Activated naive CD4-positive, alpha-beta T cell treated with anti-CD3 and anti-CD28 coated beads, Interleukin-2, amount 50 U/mL, for 72 hours (primary cell): ENCODE measurements at regions not wholly inside any gene's neighbourhood (a gene's known extent, or its start where the extent isn't known, plus 50 kb on each side); places are given as distances from the start of the nearest gene placed in this dataset.
"Not testable (repeated sequence)": the region's sequence is repeated elsewhere in the genome, so short reads cannot be mapped to it uniquely, and the experiment has no call there.

Experiments used
- ATAC-seq, 2 donors: fragments of 150-1000 bp; cut with Tn5 transposase; 2 replicates each; pipeline ENCODE4 v1.10.0; 2021; ENCODE audit warnings: mild to moderate bottlenecking in 2 of 2, moderate library complexity in 2 of 2
- DNase-seq, 2 donors: peaks; one replicate each; pipeline ENCODE4 v3.0.0; 2021 to 2022; ENCODE audit warnings: low spot score in 2 of 2
- H3K27ac Mint-ChIP-seq, 2 donors: one replicate each; pipeline ENCODE4 v1.8.0; 2022; ENCODE audit warnings: mild to moderate bottlenecking in 2 of 2, mixed read lengths in 2 of 2
- H3K36me3 Mint-ChIP-seq, 2 donors: one replicate each; pipeline ENCODE4 v1.8.0; 2022; ENCODE audit warnings: mixed read lengths in 2 of 2
- H3K9me3 Mint-ChIP-seq, 2 donors: one replicate each; pipeline ENCODE4 v1.8.0; 2022; ENCODE audit warnings: mixed read lengths in 2 of 2

- not testable (repeated sequence) for H3K36me3 Mint-ChIP-seq, H3K9me3 Mint-ChIP-seq, DNase-seq, H3K27ac Mint-ChIP-seq, ATAC-seq
These were observed 180.6 kb upstream of the POMZP3 start for GRCh38 chr7:76807588-76808100.

- not testable (repeated sequence) for H3K9me3 Mint-ChIP-seq, ATAC-seq, H3K36me3 Mint-ChIP-seq, DNase-seq, H3K27ac Mint-ChIP-seq
These were observed 179.4 kb upstream of the POMZP3 start for GRCh38 chr7:76806460-76806859.

DNA sequence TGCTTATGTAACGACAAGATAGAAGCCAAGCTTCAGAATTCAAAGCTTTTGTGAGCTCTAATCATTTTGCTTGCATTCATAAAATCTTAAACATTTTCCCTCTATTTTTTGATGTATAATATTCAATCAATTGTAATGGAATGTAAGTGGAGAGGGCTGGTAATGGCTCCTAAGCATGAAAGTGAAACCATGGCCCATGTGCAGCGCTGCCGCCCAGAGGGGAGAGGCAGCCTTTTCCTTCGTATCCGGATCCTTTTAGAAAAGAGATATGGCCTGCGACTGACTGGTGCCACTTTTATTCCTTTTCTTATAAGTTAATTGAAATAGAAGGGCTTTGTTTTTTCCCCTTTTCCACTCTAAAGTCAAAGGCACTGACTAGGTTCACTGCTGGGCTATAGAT is 178.9 kb upstream of the POMZP3 start:
- not testable (repeated sequence) for H3K9me3 Mint-ChIP-seq, DNase-seq, H3K36me3 Mint-ChIP-seq, ATAC-seq, H3K27ac Mint-ChIP-seq

DNA sequence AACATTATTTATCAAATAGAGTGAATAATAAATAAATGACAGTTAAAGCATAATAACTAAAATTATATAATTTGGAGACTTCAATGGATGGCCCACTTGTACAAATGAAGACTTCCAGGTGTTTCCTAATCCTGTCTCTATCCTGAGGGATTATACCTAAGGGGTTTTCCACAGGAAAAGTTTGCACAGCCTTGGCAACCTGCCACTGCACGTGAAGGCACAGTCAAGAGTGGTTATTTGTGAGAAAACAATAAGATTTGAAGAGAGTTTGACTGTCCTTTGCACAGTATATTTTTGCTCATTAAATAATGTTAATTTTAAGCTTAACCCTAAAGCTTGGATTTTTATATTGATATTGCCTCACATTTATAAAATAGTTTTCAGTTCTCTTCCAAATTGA is 178.2 kb upstream of the POMZP3 start:
- not testable (repeated sequence) for H3K9me3 Mint-ChIP-seq, DNase-seq, H3K36me3 Mint-ChIP-seq, H3K27ac Mint-ChIP-seq, ATAC-seq

- not testable (repeated sequence) for H3K27ac Mint-ChIP-seq, DNase-seq, ATAC-seq, H3K36me3 Mint-ChIP-seq, H3K9me3 Mint-ChIP-seq
These were observed 170.6 kb upstream of the POMZP3 start for GRCh38 chr7:76797639-76798038.

DNA sequence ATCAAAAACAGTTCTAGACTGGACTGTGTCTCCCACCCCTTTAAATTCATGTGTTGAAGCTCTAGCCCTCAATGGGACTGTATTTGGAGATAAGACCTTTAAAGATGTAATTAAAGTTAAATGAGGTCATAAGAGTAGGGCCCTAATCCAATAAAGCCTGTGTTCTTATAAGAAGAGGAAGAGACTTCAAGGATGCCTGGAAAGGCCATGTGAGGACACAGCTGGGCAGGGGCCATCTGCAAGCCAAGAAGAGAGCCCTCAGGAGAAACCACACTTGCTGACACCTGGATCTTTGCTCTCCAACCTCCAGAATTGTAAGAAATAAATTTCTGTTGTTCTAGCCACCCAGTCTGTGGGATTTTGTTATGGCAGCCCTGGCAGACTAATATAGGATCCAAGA is 153.6 kb upstream of the POMZP3 start:
- H3K36me3 Mint-ChIP-seq: not testable (repeated sequence)

GRCh38 chr7:76774279-76774678 is 147.2 kb upstream of the POMZP3 start:
- ATAC-seq, DNase-seq, H3K36me3 Mint-ChIP-seq, H3K27ac Mint-ChIP-seq, H3K9me3 Mint-ChIP-seq: not testable (repeated sequence)

More for the DNA sequence above, 153.6 kb upstream of the POMZP3 start:
- ATAC-seq, H3K9me3 Mint-ChIP-seq, DNase-seq, H3K27ac Mint-ChIP-seq: not testable (repeated sequence)

GRCh38 chr7:76771980-76772379 is 144.9 kb upstream of the POMZP3 start:
- not testable (repeated sequence) for ATAC-seq, H3K36me3 Mint-ChIP-seq, DNase-seq, H3K9me3 Mint-ChIP-seq, H3K27ac Mint-ChIP-seq

GRCh38 chr7:76763977-76764376 is 136.9 kb upstream of the POMZP3 start:
- DNase-seq, ATAC-seq, H3K27ac Mint-ChIP-seq: not testable (repeated sequence)
- H3K36me3 Mint-ChIP-seq: peaks cover 14 to 28% of the 10 kb centered on the region in 2 donors
- peaks cover 6 to 32% of the 10 kb centered on the region in 2 donors for H3K9me3 Mint-ChIP-seq

GRCh38 chr7:76760546-76761220 is 133.6 kb upstream of the POMZP3 start:
- peak; percentile 95 to 99 for ATAC-seq
- peaks cover 14 to 28% of the 10 kb centered on the region in 2 donors for H3K36me3 Mint-ChIP-seq
- DNase-seq, H3K27ac Mint-ChIP-seq: not testable (repeated sequence)
- H3K9me3 Mint-ChIP-seq: peaks cover 0 to 22% of the 10 kb centered on the region in 2 donors

DNA sequence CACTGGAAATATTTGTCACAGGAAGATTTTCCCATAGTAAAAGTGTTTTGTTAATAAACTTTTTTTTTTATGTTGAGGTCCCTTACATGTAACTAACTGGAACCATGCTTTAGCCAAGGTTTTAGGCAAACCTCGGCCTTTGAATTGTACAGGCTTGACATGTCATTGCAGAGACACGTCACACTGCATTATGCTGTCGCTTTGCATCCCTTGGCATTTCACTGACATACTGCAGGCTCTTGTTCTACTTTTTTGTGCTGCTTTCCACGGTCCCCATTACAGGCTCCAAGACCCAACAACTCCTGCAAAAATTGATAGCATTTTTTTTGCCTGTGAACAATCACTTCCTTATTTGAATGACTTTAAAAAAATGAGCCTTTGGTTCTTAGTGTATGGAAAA is 112.5 kb upstream of the POMZP3 start:
- H3K27ac Mint-ChIP-seq, H3K36me3 Mint-ChIP-seq, ATAC-seq, DNase-seq, H3K9me3 Mint-ChIP-seq: not testable (repeated sequence)

DNA sequence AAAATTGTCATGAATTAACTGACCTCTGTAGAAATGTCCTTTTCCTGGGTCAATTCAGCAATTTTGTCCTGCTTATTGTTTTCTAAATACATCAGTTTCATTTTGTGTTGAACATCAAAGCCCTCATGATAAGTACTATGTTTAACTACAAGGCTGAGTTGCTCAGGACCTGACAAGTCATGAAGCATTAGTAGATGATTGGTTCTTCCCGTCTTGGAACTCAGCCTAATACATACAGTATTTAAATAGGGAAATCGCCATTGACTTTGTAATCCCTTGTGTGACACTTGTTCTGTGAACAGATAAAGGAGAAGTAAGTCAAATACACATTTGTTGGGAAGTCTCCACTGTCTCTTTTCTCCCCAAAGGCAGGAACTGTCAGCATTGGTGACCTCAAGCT is 109.6 kb upstream of the POMZP3 start:
- H3K36me3 Mint-ChIP-seq, H3K27ac Mint-ChIP-seq, DNase-seq, H3K9me3 Mint-ChIP-seq, ATAC-seq: not testable (repeated sequence)

- ATAC-seq, H3K9me3 Mint-ChIP-seq, H3K27ac Mint-ChIP-seq, H3K36me3 Mint-ChIP-seq, DNase-seq: not testable (repeated sequence)
These were observed 109.0 kb upstream of the POMZP3 start for GRCh38 chr7:76736091-76736490.

- ATAC-seq: peak in 1 of 2 donors; percentile 79
- DNase-seq, H3K36me3 Mint-ChIP-seq, H3K27ac Mint-ChIP-seq, H3K9me3 Mint-ChIP-seq: not testable (repeated sequence)
These were observed 108.6 kb upstream of the POMZP3 start for GRCh38 chr7:76735668-76736067.

- H3K27ac Mint-ChIP-seq, DNase-seq, H3K36me3 Mint-ChIP-seq, H3K9me3 Mint-ChIP-seq, ATAC-seq: not testable (repeated sequence)
These were observed 101.5 kb upstream of the POMZP3 start for GRCh38 chr7:76728571-76728974.

GRCh38 chr7:76723928-76724327 is 96.8 kb upstream of the POMZP3 start:
- H3K27ac Mint-ChIP-seq, H3K9me3 Mint-ChIP-seq, ATAC-seq, H3K36me3 Mint-ChIP-seq, DNase-seq: not testable (repeated sequence)

- H3K36me3 Mint-ChIP-seq, ATAC-seq, DNase-seq, H3K9me3 Mint-ChIP-seq, H3K27ac Mint-ChIP-seq: not testable (repeated sequence)
These were observed 89.5 kb upstream of the POMZP3 start for GRCh38 chr7:76716551-76716950.

- H3K27ac Mint-ChIP-seq, DNase-seq, H3K9me3 Mint-ChIP-seq, ATAC-seq, H3K36me3 Mint-ChIP-seq: not testable (repeated sequence)
These were observed 85.8 kb upstream of the POMZP3 start for GRCh38 chr7:76712926-76713325.
